ENCODE measurements at regions not wholly inside any gene's neighbourhood (a gene's known extent, or its start where the extent isn't known, plus 50 kb on each side); places are given as distances from the start of the nearest gene placed in this dataset.

- TF ChIP-seq YY1 (IDR thresholded peaks at IDR 0.05; ENCODE audit: insufficient read depth, insufficient read length): no peak
- no peak for TF ChIP-seq ZNF274 (IDR thresholded peaks at IDR 0.05; ENCODE audit: low read depth, low read length)
- no peak for TF ChIP-seq SUZ12 (IDR thresholded peaks at IDR 0.05; ENCODE audit: extremely low read depth, insufficient read depth, insufficient read length)
Measured at GRCh38 chr18:11407940-11408339, 201.5 kb upstream of the SLC35G4 start.
